SU-DHL-6 (cell line): ENCODE measurements at regions not wholly inside any gene's neighbourhood (a gene's known extent, or its start where the extent isn't known, plus 50 kb on each side); places are given as distances from the start of the nearest gene placed in this dataset.

ENCODE experiments used
- CTCF ChIP-seq: fragments of 200-600 bp; sonication (generic); IDR thresholded peaks from one replicate; pipeline ENCODE4 v1.5.1; 2017; ENCODE audit warnings: antibody characterized with exemption, mild to moderate bottlenecking, low read length, moderate library complexity; ENCODE audit not compliant: insufficient read depth, poor library complexity, severe bottlenecking
- EZH2phosphoT487 ChIP-seq: fragments of 200-600 bp; sonication (generic), shearing (Covaris generic); conservative IDR thresholded peaks from 2 replicates; pipeline ENCODE4 v1.6.1; 2018; ENCODE audit warnings: mild to moderate bottlenecking, antibody characterized with exemption, low read length, moderate library complexity, mixed read lengths

DNA sequence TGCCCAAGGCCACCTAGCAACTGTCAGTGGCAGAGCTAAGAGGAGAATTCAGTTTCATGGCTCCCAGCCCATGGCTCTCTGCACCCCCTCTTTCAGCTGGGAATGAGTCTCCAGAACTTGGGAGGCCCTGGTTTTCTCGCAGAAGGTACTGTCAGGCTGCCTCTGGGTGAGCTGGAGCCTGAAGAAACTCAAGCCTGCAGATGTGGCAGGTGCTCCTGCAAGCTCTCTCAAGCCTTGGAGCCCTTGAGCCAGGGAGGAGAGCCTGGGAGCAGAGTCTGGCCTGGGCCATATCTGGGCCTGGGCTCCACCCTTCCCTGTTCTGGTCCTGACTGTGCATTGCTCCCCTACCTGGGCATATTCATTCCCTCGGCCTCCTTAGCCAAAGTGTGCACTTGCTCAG is 74.4 kb upstream of the TLE3 start:
- TF ChIP-seq CTCF (no peak), EZH2phosphoT487 (no peak)
